Adrenal gland (tissue), 9 donors: ENCODE measurements at regions not wholly inside any gene's neighbourhood (a gene's known extent, or its start where the extent isn't known, plus 50 kb on each side); places are given as distances from the start of the nearest gene placed in this dataset.

ENCODE experiments used
- DNase-seq, 7 donors: peaks; one replicate each; pipeline ENCODE4 v3.0.0-alpha.2; 2019 to 2020
- H3K27ac ChIP-seq, 5 donors: fragments of 200-600 bp; sonication (generic) in 4 of 5; 1 replicate in 3 of 5; 2 replicates in 2 of 5; pipeline versions ENCODE4 v1.5.1 to v1.8.0; 2016 to 2020; ENCODE audit warnings: mild to moderate bottlenecking in 1 of 5
- H3K27me3 ChIP-seq: fragments of 200-600 bp; 2 replicates; pipeline ENCODE4 v1.8.0; 2021
- H3K36me3 ChIP-seq, 2 donors: fragments of 200-600 bp; replicated peaks in 1 of 2; 1 replicate in 1 of 2; 2 replicates in 1 of 2; pipeline versions ENCODE4 v1.5.1 to v1.8.0; 2018 to 2022
- H3K4me1 ChIP-seq, 2 donors: fragments of 200-600 bp; replicated peaks in 1 of 2; 1 replicate in 1 of 2; 2 replicates in 1 of 2; pipeline versions ENCODE4 v1.5.1 to v1.8.0; 2018 to 2021
- H3K4me3 ChIP-seq, 4 donors: fragments of 200-600 bp; sonication (generic) in 3 of 4; one replicate each; pipeline ENCODE4 v1.5.1; 2016 to 2018
- H3K9me3 ChIP-seq, 3 donors: fragments of 200-600 bp; sonication (generic) in 1 of 3; replicated peaks in 1 of 3; 1 replicate in 2 of 3; 2 replicates in 1 of 3; pipeline versions ENCODE4 v1.5.1 to v1.8.0; 2016 to 2021
- CTCF ChIP-seq, 6 experiments: fragments of 450-650 bp in 4 of 6; fragments of 200-600 bp in 2 of 6; sonication (generic) in 1 of 6; IDR thresholded peaks; 1 replicate in 5 of 6; 2 replicates in 1 of 6; pipeline versions ENCODE4 v1.5.1 to v1.8.0; 2016 to 2021; ENCODE audit warnings: antibody characterized with exemption in 6 of 6, mild to moderate bottlenecking in 2 of 6, moderate library complexity in 1 of 6
- POLR2A ChIP-seq, 2 donors: fragments of 450-650 bp; IDR thresholded peaks; one replicate each; pipeline ENCODE4 v1.6.1; 2017; ENCODE audit warnings: antibody characterized with exemption in 2 of 2, mild to moderate bottlenecking in 2 of 2, moderate library complexity in 1 of 2
- WGBS, 4 donors: extraction: QIAGEN DNeasy Blood & Tissue Kit in 2 of 4; methylation state at CpG; one replicate each; pipeline versions ENCODE4 v1.1.5 to v1.1.7; 2013 to 2017; 5-methylcytosine and 5-hydroxymethylcytosine counted together
- intact Hi-C, 2 donors: fragments of 100-400 bp; cut with DNase I; formaldehyde crosslinking; loops; one replicate each; pipeline versions ENCODE4 v1.14.1 to v1.15.0; 2022 to 2023
- donor health status: healthy with polysubstance abuse.
- donor health status: Bipolar disorder and iron deficiency.
- donor health status: DM: yes; HTN: yes; CAD: no.
- donor health status: DM: no; HTN: no; CAD: no.
- donor health status: DM: no; HTN: no; CAD: no.

- Histone ChIP-seq H3K27me3 (no peaks in the 10 kb centered on the region), H3K9me3 (no peaks in the 10 kb centered on the region), H3K36me3 (no peaks in the 10 kb centered on the region), H3K27ac (no peak overlapping the region), H3K4me1 (no peaks in the 10 kb centered on the region), H3K4me3 (no peak overlapping the region)
- DNase-seq = no peak
- WGBS, 4 donors = 77 to 88% (median 83%) methylated on average over 4 of the region's 4 CpGs
- intact Hi-C loops = no loop called here
- no peak for TF ChIP-seq POLR2A (IDR thresholded peaks at IDR 0.05)
These were observed 57.9 kb upstream of the SLC5A9 start for GRCh38 chr1:48164571-48164970.

- Histone ChIP-seq H3K36me3 (no peaks in the 10 kb centered on the region), H3K27ac (no peak overlapping the region), H3K4me3 (no peak overlapping the region), H3K4me1 (no peaks in the 10 kb centered on the region), H3K9me3 (no peaks in the 10 kb centered on the region), H3K27me3 (no peaks in the 10 kb centered on the region)
- DNase-seq = no peak
- intact Hi-C loops = no loop called here
- no peak for TF ChIP-seq CTCF (IDR thresholded peaks at IDR 0.05)
- TF ChIP-seq POLR2A (IDR thresholded peaks at IDR 0.05) = no peak
- 66 to 77% (median 70%) methylated on average over 6 of the region's 6 CpGs for WGBS, 4 donors
These were observed 61.9 kb upstream of the SLC5A9 start for GRCh38 chr1:48160486-48161132.

- Histone ChIP-seq H3K4me3 (no peak overlapping the region), H3K36me3 (no peaks in the 10 kb centered on the region), H3K27ac (no peak overlapping the region), H3K4me1 (no peaks in the 10 kb centered on the region), H3K9me3 (no peaks in the 10 kb centered on the region), H3K27me3 (no peaks in the 10 kb centered on the region)
- no peak for TF ChIP-seq POLR2A (IDR thresholded peaks at IDR 0.05)
- TF ChIP-seq CTCF (IDR thresholded peaks at IDR 0.05) = no peak
- DNase-seq = no peak
- WGBS, 4 donors = 76 to 81% (median 79%) methylated on average over 2 of the region's 2 CpGs
- intact Hi-C loops = no loop called here
These were observed 83.2 kb upstream of the SLC5A9 start for GRCh38 chr1:48139275-48139674.

GRCh38 chr1:48127735-48128685 is 94.5 kb upstream of the SLC5A9 start:
- no peak overlapping the region for H3K4me3 ChIP-seq
- no peaks in the 10 kb centered on the region for H3K4me1 ChIP-seq
- TF ChIP-seq POLR2A (IDR thresholded peaks at IDR 0.05) (no peak), CTCF (IDR thresholded peaks at IDR 0.05) (no peak)
- H3K36me3 ChIP-seq = no peaks in the 10 kb centered on the region
- intact Hi-C loops = no loop called here
- 75 to 80% (median 77%) methylated on average over 5 of the region's 5 CpGs for WGBS, 4 donors
- no peaks in the 10 kb centered on the region for H3K27me3 ChIP-seq
- H3K27ac ChIP-seq = no peak overlapping the region
- no peaks in the 10 kb centered on the region for H3K9me3 ChIP-seq
- DNase-seq = no peak
